Stimulated activated CD8-positive, alpha-beta memory T cell treated with anti-CD3 and anti-CD28 coated beads, Interleukin-15, amount 100 ng/mL, for 48 hours (primary cell): ENCODE measurements at regions not wholly inside any gene's neighbourhood (a gene's known extent, or its start where the extent isn't known, plus 50 kb on each side); places are given as distances from the start of the nearest gene placed in this dataset.
A peak's percentile ranks its signal among the peaks of the same experiment; 100 is the strongest.
"Not testable (repeated sequence)": the region's sequence is repeated elsewhere in the genome, so short reads cannot be mapped to it uniquely, and the experiment has no call there.

Experiments used
- DNase-seq, 2 donors: peaks; one replicate each; pipeline ENCODE4 v3.0.0-alpha.2; 2020; ENCODE audit warnings: low read depth in 2 of 2

DNA sequence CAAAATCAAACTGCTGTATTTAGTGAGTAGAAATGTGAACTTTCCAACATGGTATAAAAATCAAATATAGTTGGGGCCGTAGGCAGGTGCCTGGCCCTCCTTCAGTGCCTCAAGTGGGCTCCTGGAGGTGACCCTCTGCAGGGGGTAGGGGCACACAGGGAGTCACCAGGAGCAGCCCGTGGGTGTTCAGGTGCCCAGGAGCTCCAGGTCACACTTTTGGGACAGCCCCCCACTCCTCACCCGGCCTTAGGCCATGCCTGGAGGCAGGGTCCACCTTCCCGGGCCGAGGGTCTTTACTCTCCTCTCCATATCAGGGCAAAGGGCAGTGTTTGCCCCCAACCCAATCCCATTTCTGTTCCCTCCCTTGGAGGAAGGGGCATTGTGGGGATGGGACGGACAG is 108.0 kb upstream of the MTAP start:
- DNase-seq = no peak

DNA sequence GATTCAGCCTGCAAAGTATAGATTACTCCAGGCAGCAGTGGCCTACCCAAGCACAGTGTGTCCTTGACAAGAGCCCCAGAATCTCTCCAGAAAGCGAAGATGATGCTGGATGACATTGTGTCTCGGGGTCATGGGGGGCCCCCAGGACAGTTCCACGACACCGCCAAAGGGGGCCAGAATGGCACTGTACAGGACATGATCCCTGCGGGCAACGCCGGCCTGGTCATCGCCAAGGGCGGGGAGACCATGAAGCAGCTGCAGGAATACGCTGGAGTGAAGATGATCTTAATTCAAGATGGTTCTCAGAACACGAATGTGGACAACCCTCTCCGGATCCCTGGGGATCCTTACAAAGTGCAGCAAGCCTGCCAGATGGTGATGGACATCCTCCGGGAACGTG is 107.0 kb upstream of the MTAP start:
- no peak for DNase-seq

DNA sequence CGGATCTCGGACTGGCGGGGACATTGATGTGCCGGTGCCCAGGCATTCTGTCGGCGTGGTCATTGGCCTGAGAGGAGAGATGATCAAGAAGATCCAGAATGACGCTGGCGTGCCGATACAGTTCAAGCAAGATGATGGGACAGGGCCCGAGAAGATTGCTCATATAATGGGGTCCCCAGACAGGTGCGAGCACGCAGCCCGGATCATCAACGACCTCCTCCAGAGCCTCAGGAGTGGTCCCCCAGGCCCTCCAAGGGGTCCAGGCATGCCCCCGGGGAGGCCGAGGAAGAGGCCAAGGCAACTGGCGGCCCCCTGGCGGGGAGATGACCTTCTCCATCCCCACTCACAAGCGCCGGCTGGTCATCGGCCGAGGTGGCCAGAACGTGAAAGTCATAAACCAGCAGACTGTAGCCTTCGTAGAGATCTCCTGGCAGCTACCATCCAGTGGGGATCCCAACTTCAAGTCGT is 106.5 kb upstream of the MTAP start:
- no peak for DNase-seq

DNA sequence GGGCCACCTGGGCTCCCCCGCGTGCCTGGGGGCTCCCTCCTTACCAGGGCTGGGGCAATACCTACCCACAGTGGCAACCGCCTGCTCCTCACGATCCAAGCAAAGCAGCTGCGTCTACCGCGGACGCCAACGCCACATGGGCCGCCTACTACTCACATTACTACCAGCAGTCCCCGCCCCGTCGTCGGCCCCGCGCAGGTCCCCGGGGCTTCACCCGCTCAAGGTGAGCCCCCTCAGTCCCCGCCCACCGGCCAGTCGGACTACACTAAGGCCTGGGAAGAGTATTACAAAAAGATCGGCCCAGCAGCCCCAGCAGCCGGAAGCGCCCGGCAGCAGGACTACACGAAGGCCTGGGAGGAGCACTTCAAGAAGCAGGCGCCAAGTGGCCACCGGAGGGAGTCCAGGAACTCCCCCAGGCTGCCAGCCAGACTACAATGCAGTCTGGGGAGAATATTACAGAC is 106.0 kb upstream of the MTAP start:
- DNase-seq = no peak

DNA sequence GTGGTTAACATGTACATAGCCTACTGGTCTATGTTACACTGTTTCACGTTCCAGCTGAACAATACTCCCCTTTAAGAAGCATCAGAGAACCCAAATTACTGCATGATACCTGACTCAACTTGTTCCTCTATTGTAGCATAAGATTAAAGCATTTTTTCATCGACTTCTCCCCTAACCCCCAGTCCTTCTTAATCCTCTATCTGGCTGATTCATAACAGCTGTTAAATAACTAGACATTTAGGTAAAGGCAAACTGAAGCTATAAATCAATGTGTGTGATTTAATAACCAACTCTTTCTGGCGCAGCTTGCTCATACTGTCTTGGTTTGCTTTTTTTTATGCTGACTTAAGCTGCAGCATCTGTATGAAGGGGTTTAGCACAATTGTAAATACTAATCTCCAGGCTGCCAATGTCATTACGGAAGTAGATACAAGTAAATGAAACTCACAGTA is 94.2 kb upstream of the MTAP start:
- no peak for DNase-seq

DNA sequence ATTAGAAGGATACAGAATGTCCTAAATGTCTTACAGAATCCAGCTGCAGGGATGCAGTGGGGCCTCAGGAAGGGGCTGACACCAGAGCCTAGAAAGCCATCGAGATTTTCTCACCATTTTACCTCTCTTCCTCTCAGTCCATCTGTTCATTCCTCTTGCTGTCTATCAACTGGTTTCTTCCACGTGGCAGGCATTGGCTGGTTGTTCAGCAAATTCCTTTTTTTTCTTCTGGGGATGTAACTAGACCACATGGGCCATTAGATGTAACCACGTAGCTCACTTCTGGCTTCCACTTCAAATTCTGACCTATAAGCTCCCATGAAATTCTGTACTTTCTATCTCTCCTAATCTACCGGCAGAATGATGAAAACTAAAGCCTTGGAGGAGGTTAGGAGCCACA is 93.6 kb upstream of the MTAP start:
- DNase-seq = no peak

DNA sequence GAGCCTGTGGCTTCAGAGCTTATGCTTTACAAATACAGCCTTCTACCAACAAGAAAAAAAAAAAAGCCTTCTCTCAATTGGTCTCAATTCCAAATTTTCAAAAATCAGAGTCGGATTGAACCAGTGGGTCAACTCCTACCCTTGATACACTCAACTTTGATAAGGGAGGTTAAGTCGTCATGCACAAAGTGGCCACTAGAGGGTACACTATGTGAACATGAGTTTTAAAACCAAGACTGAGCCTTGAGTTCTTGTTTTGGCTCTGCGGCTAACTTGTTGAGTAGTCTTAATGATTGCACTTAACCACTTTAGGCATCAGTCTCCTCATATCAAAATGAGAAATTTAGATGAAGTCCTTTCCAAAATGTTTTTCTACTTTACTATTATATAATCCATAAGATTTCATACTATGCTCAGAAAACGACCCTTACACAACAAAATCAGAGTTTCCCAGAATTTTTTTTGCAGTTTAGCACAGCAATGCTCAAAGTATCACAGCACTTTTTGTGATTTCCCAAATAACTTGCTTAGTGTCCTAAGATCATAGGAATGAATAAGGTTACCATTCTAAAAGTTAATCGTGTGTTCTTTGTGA is 92.9 kb upstream of the MTAP start:
- peak in 1 of 2 donors; percentile 16 for DNase-seq

DNA sequence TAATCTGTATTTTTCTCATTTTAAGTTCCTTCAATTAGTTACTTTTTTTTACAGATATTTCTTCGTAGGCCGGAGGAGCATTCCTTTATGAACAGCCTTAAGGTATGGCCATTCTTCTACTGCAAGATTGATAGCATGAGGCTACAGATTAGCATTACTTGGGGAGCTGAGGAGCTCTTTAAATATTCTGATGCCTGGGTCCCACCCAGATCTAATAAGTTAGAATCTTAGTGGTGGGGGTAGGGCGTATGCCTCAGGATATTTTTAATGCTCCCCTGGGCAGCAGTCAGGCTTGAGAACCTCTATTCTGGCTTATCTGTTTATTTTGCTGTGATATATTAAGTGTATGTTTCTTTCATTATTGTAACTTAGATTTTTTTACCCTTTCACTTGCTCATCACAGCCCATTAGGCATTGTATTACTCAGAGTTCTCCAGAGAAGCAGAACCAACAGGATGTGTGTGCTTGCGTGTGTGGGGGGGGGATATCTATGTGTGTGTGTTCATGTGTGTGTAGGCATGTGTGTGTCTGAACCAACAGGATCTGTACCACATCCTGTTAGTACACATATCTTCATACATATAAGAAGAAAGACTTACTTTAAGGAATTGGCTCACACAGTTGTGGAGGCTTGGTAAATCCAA is 91.8 kb upstream of the MTAP start:
- no peak for DNase-seq

DNA sequence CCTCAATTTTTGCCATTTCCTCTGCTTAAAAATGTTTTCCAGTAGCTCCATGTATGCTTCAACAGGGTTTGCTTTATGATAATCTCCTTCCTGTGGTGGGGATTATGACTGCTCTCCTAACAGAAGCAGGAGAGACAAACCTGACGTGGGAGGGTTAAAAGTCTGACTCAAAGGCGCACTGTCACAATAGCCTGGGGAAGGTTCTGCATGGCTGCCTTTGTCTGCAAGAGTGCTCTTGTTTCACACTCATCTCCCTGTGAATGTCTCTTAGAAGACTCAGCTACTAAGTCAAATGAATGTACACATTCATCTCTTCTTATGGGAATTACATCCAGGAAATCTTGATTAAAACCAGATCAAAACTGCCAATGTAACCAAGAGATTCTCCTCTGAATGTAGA is 90.9 kb upstream of the MTAP start:
- no peak for DNase-seq

DNA sequence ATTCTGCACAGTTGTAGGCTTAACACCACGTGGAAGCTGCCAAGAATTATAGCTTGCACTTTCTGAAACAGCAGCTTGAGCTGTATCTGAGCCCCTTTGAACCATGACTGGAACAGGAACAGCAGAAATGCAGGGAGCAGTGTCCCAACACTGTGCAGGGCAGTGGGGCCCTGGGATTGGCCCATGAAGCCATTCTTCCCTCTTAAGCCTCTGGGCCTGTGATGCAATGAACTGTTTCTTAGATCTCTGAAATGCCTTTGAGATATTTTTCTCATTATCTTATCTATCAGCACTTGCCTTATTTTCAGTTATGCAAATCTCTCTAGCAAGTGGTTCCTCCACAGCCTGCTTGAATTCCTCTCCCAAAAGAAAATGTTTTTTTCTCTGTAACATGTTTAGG is 87.0 kb upstream of the MTAP start:
- DNase-seq = no peak

DNA sequence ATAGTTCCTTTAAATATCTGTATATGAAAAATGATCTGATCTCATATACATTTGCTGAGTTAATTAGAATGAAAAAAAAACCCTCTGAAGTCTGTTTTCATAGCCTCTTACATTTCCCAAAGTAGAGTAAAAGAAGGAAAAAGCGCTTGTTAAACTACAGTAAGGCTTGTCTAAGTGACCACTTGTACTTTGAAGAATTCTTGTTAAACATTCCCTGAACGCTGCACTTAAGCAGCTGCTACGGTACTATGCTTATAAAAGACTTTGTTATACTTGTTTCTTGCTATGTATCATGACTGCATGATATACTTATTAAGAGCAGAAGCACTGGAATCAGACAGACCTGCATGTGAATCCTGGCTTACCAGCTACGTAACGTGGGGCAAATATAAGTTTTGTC is 81.7 kb upstream of the MTAP start:
- no peak for DNase-seq

DNA sequence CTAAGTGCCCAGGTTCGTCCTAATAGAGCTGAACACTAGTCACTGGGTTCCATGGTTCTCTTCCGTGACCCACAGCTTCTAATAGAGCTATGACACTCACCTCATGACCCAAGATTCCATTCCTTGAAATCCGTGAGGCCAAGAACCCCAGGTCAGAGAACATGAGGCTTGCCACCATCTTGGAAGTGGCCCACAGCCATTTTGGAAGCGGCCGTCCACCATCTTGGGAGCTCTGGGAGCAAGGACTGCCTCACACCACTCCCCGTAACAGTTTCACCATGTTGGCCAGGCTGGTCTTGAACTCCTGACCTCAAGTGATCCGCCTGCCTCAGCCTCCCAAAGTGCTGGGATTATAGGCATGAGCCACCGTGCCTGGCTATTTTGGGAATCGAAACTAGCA is 75.0 kb upstream of the MTAP start:
- not testable (repeated sequence) for DNase-seq

DNA sequence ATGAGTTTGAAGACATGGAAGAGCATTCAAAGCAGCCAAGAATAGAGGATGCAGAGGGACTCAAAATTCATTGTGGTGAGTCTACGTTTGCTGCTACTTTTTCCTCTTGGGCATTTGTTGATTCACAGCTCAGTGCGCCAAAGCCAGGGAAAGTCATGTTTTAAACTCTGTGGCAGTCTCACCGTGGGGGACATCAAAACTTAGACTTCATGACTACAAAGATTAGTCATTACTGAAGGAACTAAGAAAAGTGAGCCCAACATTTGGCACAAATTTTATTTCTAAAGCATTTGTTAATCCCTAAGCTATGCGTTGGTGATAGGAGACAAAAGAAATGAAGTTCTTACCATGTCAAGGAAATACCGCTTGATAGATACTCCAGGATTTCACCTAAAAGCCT is 73.7 kb upstream of the MTAP start:
- DNase-seq = no peak

DNA sequence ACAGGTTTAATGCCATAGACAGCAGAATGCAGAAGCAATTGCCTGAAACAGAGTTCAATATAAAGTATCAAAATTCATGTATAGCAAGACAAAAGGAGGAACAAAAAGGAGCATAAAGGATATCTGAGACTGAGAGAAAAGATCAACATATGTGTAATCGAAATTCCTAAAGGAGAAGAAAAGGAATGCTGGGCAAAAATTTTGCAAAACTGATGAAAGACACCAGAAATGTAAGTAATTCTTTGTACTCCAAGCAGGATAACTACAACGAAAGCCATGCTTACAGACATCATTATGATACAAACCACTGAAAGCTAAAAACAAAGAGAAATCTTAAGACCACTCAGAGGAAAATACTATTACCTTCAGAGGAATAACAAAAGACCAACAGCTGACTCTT is 72.8 kb upstream of the MTAP start:
- no peak for DNase-seq

DNA sequence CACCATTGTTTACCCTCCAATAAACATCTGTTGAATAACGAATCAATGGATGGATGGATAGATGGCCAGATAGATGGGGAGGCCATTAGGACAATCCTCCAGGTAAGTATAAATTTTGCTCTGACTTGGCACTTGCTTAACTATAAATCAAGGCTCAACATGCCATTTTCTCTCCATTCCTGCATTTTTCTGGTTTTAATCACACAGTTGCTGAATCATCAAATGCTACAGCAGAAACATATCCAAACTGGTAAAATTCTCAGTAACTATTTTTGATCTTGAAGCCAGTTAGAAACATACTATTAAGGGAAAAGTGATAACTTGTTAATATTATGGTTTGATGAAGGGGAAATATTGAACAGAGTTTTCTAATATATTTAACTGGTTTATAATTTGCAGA is 71.5 kb upstream of the MTAP start:
- DNase-seq = no peak

DNA sequence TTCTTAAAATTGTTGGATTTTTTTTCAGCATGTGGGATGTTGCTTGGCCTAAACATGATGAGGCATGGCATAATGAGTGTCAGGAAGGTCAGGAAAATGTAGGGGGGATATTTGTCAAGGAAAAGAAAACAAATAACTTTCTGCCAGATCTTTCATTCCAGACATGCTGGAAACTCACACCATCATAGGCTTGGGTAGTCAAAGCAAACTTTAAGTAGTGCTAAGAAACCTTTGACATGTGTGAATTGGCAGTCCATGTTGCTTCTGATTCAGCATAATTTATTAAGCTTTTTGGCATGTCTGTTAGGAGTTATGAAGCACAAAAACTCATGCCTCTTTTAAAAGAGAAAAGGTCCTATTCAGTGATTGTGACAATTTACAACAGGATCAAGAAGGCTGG is 61.3 kb upstream of the MTAP start:
- no peak for DNase-seq

DNA sequence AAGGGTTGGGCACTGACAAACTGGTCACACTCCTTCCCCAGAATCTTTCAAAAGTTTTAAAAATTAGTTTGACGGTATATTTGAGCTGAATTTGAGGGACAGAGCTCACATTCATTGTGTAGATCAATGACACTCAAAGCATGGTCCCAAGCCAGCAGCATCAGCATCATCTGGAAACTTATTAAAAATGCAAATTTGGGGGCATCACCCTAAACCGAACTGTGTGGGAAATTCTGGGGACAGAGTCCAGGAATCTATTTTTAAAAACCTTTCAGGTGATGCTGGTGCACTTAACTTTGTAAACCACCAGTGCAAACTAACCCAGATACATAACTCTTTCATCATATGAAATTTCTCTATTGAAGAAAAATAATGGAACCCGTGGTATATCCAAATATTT is 58.1 kb upstream of the MTAP start:
- DNase-seq = no peak

DNA sequence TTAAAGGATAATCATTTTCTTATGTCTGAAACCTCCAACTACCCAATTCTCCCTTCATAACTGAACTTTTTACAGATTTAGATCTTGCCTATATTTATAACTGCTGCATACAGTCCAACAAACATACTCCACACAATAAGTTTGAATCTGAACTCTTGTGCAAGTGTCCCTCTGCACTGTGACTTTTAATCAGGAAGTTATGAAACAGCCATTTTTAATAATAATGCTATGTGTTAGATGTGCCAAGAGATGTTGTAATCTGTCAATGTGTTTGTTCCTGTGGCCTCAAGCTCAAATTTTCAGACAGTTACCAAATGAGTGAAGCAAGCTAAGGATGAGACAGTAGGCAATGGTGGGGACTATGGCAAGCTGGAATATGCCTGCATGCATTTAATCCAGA is 57.6 kb upstream of the MTAP start:
- DNase-seq = no peak

DNA sequence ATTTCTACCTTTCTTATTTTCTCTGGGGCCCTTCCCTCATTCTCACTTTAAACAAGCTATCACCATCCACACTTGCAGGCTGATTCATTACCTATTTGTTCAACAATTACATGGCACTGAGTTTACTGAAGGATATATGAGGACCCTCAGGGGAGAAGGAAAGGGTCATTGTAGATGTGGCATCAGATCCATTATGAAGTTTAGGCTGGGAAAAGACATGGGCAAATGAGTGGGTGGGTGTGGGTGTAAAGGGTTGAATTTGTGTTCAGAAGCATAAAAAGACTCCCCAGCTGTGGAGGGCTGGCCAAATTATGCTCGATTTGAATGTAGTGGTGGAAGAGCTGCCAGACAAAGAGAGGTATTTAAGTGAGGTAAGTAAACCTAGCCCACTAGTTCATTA is 55.9 kb upstream of the MTAP start:
- no peak for DNase-seq

DNA sequence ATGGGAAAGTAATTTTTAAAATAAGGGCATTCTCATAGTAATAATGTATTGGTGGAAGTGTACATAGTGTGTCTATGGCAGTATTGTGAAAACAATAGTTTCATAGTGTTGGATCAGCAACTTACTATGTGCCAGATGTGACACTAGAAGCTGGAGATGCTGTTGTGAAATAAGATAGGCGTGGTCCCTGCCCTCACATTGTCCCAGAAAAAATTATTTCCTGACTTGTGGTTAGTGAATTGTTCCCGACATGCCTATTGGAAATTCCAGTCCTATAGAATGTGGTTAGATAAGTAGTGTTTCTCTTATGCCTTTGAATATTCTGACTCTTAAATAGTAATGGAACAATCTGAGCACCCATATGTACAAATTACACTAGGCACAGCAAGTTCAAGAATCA is 55.3 kb upstream of the MTAP start:
- DNase-seq = no peak

DNA sequence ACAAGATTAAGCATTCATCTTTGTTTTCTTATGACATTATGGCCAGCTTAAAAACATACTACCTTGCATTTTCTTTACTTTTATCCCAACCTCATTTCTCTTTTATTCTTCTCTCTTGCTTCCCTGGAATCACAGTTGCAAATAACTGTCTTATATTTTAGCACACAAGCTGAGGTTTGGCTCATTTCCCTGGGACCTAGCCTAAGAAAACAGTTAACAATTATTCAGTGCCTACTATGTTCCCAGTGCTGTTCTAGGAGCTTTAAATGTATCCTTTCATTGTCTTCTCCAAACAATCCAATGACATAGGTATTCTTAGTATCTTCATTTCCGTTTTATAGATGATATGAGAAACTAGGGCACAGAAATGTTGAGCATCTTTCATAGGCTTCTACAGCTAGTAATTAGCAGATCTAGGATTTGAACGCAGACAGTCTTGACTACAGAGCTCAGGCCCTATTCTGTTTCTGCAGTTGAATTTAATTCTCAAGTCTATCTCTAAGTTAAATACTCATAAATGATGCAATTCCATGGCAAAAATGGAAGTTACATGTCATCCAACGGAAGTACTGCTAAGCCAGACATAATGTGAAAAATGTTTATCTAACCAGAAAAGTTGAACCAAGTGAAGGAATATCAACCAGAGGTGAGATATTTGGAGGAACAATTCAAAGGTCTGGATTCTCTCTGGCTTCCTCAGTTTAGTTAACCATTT is 52.3 kb upstream of the MTAP start:
- DNase-seq = no peak

DNA sequence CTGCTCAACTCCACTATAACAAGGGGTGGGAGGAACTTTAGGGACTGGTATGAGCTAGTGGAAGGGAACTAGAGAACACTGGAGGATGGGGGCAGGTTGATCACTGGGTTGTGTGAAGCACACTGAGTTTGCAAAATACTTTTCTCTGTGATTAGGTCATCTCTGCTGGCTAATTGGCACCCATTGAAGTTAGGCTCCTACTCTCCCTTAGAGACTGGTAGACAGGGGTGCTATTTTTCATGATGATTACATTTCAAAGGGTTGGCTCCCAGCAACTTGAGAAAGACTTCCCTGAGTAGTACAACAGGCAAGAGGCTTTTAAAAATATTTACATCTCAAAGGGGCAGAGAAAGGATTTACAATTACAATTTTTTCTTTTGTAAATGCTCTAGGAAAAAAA is 50.4 kb upstream of the MTAP start:
- no peak for DNase-seq
